PC-9 (cell line): ENCODE measurements at regions not wholly inside any gene's neighbourhood (a gene's known extent, or its start where the extent isn't known, plus 50 kb on each side); places are given as distances from the start of the nearest gene placed in this dataset.

Experiments
- BruUV-seq: library from RNA; stranded (reverse); fragments of 400-500 nt; replicated peaks from 2 replicates; lab custom pipeline; 2021; lab: Mats Ljungman, UMichigan
- CTCF ChIA-PET: fragments of 300-600 bp; sonication (Branson Sonifier 250); formaldehyde crosslinking; loops from one replicate; lab custom pipeline; 2022; ENCODE audit warnings: antibody characterized with exemption; lab: Charles Lee
- POLR2A ChIA-PET: fragments of 300-600 bp; sonication (Branson Sonifier 250); formaldehyde crosslinking; loops from one replicate; lab custom pipeline; 2022; ENCODE audit warnings: antibody characterized with exemption; ENCODE audit not compliant: unreplicated experiment; lab: Charles Lee
- DNase-seq, 2 experiments: peaks; one replicate each; pipeline versions ENCODE4 v3.0.0 to v3.0.0-alpha.2; 2015 to 2022; ENCODE audit warnings: mixed read lengths in 1 of 2
- H2AFZ ChIP-seq: fragments of 200-600 bp; sonication (generic); 2 replicates; pipeline ENCODE4 v1.8.1; 2017; ENCODE audit warnings: antibody characterized with exemption
- H3F3A ChIP-seq: fragments of 200-600 bp; sonication (generic); 2 replicates; pipeline ENCODE4 v1.8.1; 2017; ENCODE audit warnings: antibody characterized with exemption, mild to moderate bottlenecking, low read depth; ENCODE audit not compliant: insufficient read depth
- H3K27ac ChIP-seq: fragments of 200-600 bp; sonication (generic); 2 replicates; pipeline ENCODE4 v1.6.1; 2016; ENCODE audit warnings: mixed run types
- H3K27me3 ChIP-seq: fragments of 200-600 bp; sonication (generic); 2 replicates; pipeline ENCODE4 v1.6.1; 2016; ENCODE audit warnings: low read depth, mixed run types; ENCODE audit not compliant: insufficient read depth
- H3K36me3 ChIP-seq: fragments of 200-600 bp; sonication (generic); 2 replicates; pipeline ENCODE4 v1.6.1; 2016; ENCODE audit warnings: low read depth, mixed run types
- H3K4me1 ChIP-seq: fragments of 200-600 bp; sonication (generic); replicated peaks from 2 replicates; pipeline ENCODE4 v1.6.1; 2016; ENCODE audit warnings: mixed run types; ENCODE audit not compliant: insufficient read depth
- H3K4me2 ChIP-seq: fragments of 200-600 bp; sonication (generic); 2 replicates; pipeline ENCODE4 v1.6.1; 2017; ENCODE audit warnings: mixed run types
- H3K4me3 ChIP-seq: fragments of 200-600 bp; sonication (generic); 2 replicates; pipeline ENCODE4 v1.6.1; 2016; ENCODE audit warnings: mixed run types
- H3K79me2 ChIP-seq: fragments of 200-600 bp; sonication (generic); 2 replicates; pipeline ENCODE4 v1.6.1; 2017; ENCODE audit warnings: low read depth, mixed run types
- H3K9me2 ChIP-seq: fragments of 200-600 bp; sonication (generic); 2 replicates; pipeline ENCODE4 v1.8.1; 2017; ENCODE audit warnings: mild to moderate bottlenecking; ENCODE audit not compliant: insufficient read depth
- H3K9me3 ChIP-seq: fragments of 200-600 bp; sonication (generic); 2 replicates; pipeline ENCODE4 v1.8.1; 2016; ENCODE audit warnings: low read depth; ENCODE audit not compliant: insufficient read depth
- H4K20me1 ChIP-seq: fragments of 200-600 bp; sonication (generic); 2 replicates; pipeline ENCODE4 v1.8.1; 2017; ENCODE audit not compliant: insufficient read depth
- EZH2 ChIP-seq: fragments of 200-600 bp; sonication (generic); IDR thresholded peaks from 2 replicates; pipeline ENCODE4 v1.8.0; 2017; ENCODE audit warnings: antibody characterized with exemption, low read depth
- intact Hi-C: fragments of 100-400 bp; cut with micrococcal nuclease; formaldehyde crosslinking; loops from one replicate; pipeline ENCODE4 v1.10.0; 2022; ENCODE audit not compliant: unreplicated experiment
- TF ChIP-seq, protein P1 (sequence below): fragments of 200-600 bp; sonication (generic); conservative IDR thresholded peaks from 2 replicates; pipeline ENCODE4 v1.6.1; 2017; ENCODE audit warnings: mixed run types, antibody characterized with exemption, mild to moderate bottlenecking, moderate library complexity

DNA sequence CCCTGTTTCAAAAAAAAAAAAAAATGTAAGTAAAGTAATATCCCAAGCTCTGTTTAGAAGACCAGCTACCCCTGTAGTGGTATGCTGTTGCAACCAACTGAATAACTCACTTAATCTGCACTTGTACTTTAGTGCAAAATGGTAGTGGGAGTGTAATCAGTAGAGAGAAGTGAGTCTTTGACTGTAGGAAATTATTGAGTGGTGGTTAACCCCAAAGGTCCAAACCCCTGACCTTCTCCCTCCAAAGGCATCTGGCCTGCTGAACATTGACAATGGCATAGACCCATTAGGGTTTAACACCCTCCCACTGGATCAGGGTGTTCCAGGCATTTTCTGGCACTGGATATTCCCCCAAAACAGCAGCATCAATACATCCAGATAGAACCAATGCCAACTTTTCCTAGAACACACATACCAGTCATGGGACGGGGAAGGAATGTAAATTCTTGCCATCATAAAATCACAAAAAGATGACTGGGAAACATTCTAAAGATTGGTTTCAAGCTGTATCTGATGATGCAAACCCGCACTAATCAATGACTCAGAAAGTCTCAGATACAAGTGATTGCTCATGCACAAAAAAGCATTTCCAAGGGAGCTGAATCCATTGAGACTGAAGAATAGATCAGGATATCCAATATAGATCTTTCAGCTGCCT, 110.3 kb downstream of the MRPL39 start:
- Histone ChIP-seq H3K9me2 (no peaks in the 10 kb centered on the region), H3K27ac (no peak overlapping the region), H3K36me3 (no peaks in the 10 kb centered on the region), H3K27me3 (no peaks in the 10 kb centered on the region), H4K20me1 (no peaks in the 10 kb centered on the region), H3K4me2 (no peak overlapping the region), H3K4me1 (no peaks in the 10 kb centered on the region), H3F3A (no peaks in the 10 kb centered on the region), H3K9me3 (no peaks in the 10 kb centered on the region), H3K79me2 (no peaks in the 10 kb centered on the region), H2AFZ (no peak overlapping the region), H3K4me3 (no peak overlapping the region)
- TF ChIP-seq EZH2: no peak
- TF ChIP-seq, protein P1, sequence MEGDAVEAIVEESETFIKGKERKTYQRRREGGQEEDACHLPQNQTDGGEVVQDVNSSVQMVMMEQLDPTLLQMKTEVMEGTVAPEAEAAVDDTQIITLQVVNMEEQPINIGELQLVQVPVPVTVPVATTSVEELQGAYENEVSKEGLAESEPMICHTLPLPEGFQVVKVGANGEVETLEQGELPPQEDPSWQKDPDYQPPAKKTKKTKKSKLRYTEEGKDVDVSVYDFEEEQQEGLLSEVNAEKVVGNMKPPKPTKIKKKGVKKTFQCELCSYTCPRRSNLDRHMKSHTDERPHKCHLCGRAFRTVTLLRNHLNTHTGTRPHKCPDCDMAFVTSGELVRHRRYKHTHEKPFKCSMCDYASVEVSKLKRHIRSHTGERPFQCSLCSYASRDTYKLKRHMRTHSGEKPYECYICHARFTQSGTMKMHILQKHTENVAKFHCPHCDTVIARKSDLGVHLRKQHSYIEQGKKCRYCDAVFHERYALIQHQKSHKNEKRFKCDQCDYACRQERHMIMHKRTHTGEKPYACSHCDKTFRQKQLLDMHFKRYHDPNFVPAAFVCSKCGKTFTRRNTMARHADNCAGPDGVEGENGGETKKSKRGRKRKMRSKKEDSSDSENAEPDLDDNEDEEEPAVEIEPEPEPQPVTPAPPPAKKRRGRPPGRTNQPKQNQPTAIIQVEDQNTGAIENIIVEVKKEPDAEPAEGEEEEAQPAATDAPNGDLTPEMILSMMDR: no peak
- no peak for DNase-seq
- intact Hi-C loops: no loop called here
- POLR2A ChIA-PET: no interaction called here
- CTCF ChIA-PET: no interaction called here
- BruUV-seq: no TSS peak

DNA sequence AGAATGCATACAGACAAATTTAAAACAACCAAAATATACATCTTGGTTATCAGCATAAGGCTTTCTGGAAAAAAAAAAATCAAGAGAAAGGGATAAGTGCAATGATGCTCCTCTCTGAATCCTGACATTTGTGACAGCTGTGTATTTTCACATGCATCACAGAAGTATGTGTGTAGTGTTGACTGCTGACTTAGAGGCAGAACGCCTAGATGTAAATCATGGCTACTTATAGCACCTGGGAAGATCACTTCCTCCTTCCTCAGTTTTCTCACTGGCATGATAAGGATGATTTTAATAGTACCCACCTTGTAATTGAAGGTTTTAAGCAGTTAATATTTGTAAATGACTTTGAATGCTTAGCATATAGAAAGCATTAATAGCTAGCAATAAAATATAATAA, 112.5 kb downstream of the MRPL39 start:
- Histone ChIP-seq H3K79me2 (no peaks in the 10 kb centered on the region), H3K4me3 (no peak overlapping the region), H3K9me3 (no peaks in the 10 kb centered on the region), H2AFZ (no peak overlapping the region), H3K27me3 (no peaks in the 10 kb centered on the region), H3K9me2 (no peaks in the 10 kb centered on the region), H3K4me2 (no peak overlapping the region), H3K36me3 (no peaks in the 10 kb centered on the region), H3K27ac (no peak overlapping the region), H3F3A (no peaks in the 10 kb centered on the region), H4K20me1 (no peaks in the 10 kb centered on the region), H3K4me1 (no peaks in the 10 kb centered on the region)
- intact Hi-C loops: no loop called here
- ChIA-PET CTCF (no interaction called here), POLR2A (interaction anchor here (0.7 kb wide), 1 partner anchor 23 kb away, joined by 3 read pairs; no protein-coding TSS in a partner anchor)
- no peak for DNase-seq
- no TSS peak for BruUV-seq
- TF ChIP-seq, protein P1: no peak
- TF ChIP-seq EZH2: no peak

DNA sequence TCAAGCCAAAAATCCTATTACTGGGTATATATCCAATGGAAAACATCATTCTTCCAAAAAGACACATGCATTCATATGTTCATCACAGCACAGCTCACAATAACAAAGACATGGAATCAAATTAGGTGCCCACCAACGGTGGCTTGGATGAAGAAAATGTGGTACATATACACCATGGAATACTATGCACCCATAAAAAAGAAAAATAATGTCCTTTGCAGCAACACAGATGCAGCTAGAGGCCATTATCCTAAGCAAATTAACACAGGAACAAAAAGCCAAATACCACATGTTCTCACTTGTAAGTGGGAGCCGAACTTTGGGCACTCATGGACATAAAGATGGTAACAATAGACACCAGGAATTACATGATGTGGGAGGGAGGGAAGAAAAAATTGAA, 113.6 kb downstream of the MRPL39 start:
- intact Hi-C loops: no loop called here
- POLR2A ChIA-PET: no interaction called here
- BruUV-seq: no TSS peak

DNA sequence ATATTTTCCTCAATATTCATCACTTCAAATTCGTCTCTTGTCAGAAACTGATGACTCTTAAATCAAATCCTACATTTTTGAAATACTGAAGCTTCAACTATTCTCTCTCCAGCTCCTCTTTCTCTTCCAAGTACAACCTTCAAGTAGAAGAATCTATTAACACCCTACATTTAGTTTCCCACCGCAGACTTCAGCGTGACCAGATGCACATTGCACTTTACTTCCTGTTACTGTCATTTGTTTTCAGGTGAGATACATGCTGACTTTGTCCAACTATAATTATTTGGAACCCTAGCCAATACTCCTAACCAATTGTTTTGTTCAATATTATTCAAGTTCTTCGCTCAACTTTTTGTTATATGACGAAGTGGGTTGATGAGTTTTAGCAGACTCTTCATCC, 116.0 kb downstream of the MRPL39 start:
- H4K20me1 ChIP-seq: no peaks in the 10 kb centered on the region
- no peaks in the 10 kb centered on the region for H3K4me1 ChIP-seq
- no peaks in the 10 kb centered on the region for H3F3A ChIP-seq
- DNase-seq: no peak
- H3K9me2 ChIP-seq: no peaks in the 10 kb centered on the region
- no peaks in the 10 kb centered on the region for H3K36me3 ChIP-seq
- H3K27me3 ChIP-seq: no peaks in the 10 kb centered on the region
- no peaks in the 10 kb centered on the region for H3K9me3 ChIP-seq
- TF ChIP-seq, protein P1: no peak
- no peak for TF ChIP-seq EZH2
- CTCF ChIA-PET: no interaction called here
- intact Hi-C loops: no loop called here
- H3K27ac ChIP-seq: no peak overlapping the region
- H3K79me2 ChIP-seq: no peaks in the 10 kb centered on the region
- no TSS peak for BruUV-seq
- H2AFZ ChIP-seq: no peak overlapping the region
- POLR2A ChIA-PET: no interaction called here
- H3K4me2 ChIP-seq: no peak overlapping the region
- no peak overlapping the region for H3K4me3 ChIP-seq

More for the DNA sequence above, 113.6 kb downstream of the MRPL39 start:
- H3K4me2 ChIP-seq: no peak overlapping the region
- H3F3A ChIP-seq: no peaks in the 10 kb centered on the region
- H3K4me1 ChIP-seq: no peaks in the 10 kb centered on the region
- H4K20me1 ChIP-seq: no peaks in the 10 kb centered on the region
- no peaks in the 10 kb centered on the region for H3K9me3 ChIP-seq
- H3K9me2 ChIP-seq: no peaks in the 10 kb centered on the region
- no peaks in the 10 kb centered on the region for H3K79me2 ChIP-seq
- DNase-seq: no peak
- no peaks in the 10 kb centered on the region for H3K36me3 ChIP-seq
- no peak overlapping the region for H3K27ac ChIP-seq
- no peak overlapping the region for H3K4me3 ChIP-seq
- H2AFZ ChIP-seq: no peak overlapping the region
- no peaks in the 10 kb centered on the region for H3K27me3 ChIP-seq
- TF ChIP-seq EZH2: no peak
- CTCF ChIA-PET: no interaction called here
